Body of pancreas (tissue), 4 donors: ENCODE measurements at regions not wholly inside any gene's neighbourhood (a gene's known extent, or its start where the extent isn't known, plus 50 kb on each side); places are given as distances from the start of the nearest gene placed in this dataset.

Experiments used
- POLR2A ChIP-seq, 3 donors: fragments of 450-650 bp; IDR thresholded peaks; one replicate each; pipeline ENCODE4 v1.6.1; 2016; ENCODE audit warnings: antibody characterized with exemption in 3 of 3, mild to moderate bottlenecking in 2 of 3
- TF ChIP-seq, protein P1 (sequence below), 7 experiments: fragments of 450-650 bp in 4 of 7; fragments of 200-600 bp in 3 of 7; sonication (generic) in 3 of 7; IDR thresholded peaks; one replicate each; pipeline ENCODE4 v1.5.1; 2016 to 2019; ENCODE audit warnings: antibody characterized with exemption in 7 of 7

DNA sequence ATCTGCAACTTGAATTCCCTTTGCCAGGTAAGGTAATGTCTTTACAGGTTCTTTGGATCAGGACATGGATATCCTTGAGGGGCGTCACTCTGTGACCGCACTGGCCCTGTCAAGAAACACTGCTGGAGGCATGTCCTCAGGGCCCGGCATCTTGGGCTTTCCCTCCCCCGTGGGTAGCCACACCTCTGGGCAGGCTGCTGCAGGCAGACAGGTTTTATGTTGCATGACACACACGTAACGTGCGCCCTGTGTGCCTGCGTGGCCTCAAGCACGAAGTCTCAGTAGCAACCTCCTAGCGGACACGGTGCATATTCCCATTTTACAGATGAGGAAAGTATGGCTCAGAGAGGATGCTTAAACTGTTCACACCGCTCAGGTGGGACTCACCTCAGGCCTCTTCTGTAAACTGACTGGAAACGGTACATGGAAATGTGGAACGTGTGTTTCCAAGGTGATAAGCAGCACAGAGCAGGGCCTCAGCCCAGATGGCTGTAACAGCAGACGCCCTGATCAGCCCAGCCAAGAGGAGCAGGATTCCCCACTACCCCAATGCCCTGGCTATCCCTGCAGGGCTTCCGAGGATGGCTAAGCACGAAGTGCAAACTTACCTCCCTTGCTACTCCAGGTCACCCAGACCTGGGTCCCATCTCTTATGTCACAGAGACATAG is 553.6 kb downstream of the TCERG1L start:
- TF ChIP-seq, protein P1, sequence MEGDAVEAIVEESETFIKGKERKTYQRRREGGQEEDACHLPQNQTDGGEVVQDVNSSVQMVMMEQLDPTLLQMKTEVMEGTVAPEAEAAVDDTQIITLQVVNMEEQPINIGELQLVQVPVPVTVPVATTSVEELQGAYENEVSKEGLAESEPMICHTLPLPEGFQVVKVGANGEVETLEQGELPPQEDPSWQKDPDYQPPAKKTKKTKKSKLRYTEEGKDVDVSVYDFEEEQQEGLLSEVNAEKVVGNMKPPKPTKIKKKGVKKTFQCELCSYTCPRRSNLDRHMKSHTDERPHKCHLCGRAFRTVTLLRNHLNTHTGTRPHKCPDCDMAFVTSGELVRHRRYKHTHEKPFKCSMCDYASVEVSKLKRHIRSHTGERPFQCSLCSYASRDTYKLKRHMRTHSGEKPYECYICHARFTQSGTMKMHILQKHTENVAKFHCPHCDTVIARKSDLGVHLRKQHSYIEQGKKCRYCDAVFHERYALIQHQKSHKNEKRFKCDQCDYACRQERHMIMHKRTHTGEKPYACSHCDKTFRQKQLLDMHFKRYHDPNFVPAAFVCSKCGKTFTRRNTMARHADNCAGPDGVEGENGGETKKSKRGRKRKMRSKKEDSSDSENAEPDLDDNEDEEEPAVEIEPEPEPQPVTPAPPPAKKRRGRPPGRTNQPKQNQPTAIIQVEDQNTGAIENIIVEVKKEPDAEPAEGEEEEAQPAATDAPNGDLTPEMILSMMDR (IDR thresholded peaks at IDR 0.05): no peak
- no peak for TF ChIP-seq POLR2A (IDR thresholded peaks at IDR 0.05)
